ENCODE measurements at regions not wholly inside any gene's neighbourhood (a gene's known extent, or its start where the extent isn't known, plus 50 kb on each side); places are given as distances from the start of the nearest gene placed in this dataset.

DNA sequence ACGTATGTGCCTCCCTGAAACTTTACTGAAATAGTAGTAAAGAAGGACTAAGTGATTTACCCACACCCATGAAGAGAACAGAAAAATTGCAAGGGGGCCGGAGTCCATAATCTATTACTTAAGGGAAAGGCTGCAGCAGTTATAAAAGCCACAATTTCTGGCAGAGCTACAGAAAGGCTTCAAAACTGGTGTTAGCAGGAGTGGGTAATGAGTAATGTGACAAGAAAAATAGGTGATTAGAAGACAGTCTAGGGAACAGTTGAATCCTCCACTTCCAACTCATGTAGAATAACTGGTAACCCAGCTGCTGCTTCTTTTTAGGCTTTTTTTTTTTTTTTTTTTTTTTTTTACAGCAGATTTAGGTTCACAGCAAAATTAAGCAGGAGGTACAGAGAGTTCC is 413.3 kb downstream of the SFMBT2 start:
- no peak for TF ChIP-seq EZH2 (IDR thresholded peaks at IDR 0.05; ENCODE audit: borderline replicate concordance, low read length)
- TF ChIP-seq, protein P1, sequence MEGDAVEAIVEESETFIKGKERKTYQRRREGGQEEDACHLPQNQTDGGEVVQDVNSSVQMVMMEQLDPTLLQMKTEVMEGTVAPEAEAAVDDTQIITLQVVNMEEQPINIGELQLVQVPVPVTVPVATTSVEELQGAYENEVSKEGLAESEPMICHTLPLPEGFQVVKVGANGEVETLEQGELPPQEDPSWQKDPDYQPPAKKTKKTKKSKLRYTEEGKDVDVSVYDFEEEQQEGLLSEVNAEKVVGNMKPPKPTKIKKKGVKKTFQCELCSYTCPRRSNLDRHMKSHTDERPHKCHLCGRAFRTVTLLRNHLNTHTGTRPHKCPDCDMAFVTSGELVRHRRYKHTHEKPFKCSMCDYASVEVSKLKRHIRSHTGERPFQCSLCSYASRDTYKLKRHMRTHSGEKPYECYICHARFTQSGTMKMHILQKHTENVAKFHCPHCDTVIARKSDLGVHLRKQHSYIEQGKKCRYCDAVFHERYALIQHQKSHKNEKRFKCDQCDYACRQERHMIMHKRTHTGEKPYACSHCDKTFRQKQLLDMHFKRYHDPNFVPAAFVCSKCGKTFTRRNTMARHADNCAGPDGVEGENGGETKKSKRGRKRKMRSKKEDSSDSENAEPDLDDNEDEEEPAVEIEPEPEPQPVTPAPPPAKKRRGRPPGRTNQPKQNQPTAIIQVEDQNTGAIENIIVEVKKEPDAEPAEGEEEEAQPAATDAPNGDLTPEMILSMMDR (IDR thresholded peaks at IDR 0.05; ENCODE audit: low read length): no peak
